OCI-LY7 (cell line): ENCODE measurements at regions not wholly inside any gene's neighbourhood (a gene's known extent, or its start where the extent isn't known, plus 50 kb on each side); places are given as distances from the start of the nearest gene placed in this dataset.
"Not testable (repeated sequence)": the region's sequence is repeated elsewhere in the genome, so short reads cannot be mapped to it uniquely, and the experiment has no call there.

ENCODE experiments used
- BruUV-seq: library from RNA; stranded (reverse); fragments of 400-500 nt; replicated peaks from 2 replicates; lab custom pipeline; 2021; lab: Mats Ljungman, UMichigan
- CTCF ChIA-PET: fragments of 300-600 bp; sonication (Branson Sonifier 250); formaldehyde crosslinking; loops from one replicate; lab custom pipeline; 2022; ENCODE audit warnings: antibody characterized with exemption; ENCODE audit not compliant: unreplicated experiment; lab: Charles Lee
- POLR2A ChIA-PET: fragments of 300-600 bp; sonication (Branson Sonifier 250); formaldehyde crosslinking; loops from one replicate; lab custom pipeline; 2022; ENCODE audit warnings: antibody characterized with exemption; lab: Charles Lee
- DNase-seq: peaks from one replicate; pipeline ENCODE4 v3.0.0-alpha.2; 2015; ENCODE audit warnings: low spot score
- H2AFZ ChIP-seq: fragments of 200-600 bp; sonication (generic), shearing (Covaris generic); 2 replicates; pipeline ENCODE4 v1.6.1; 2014; ENCODE audit warnings: mild to moderate bottlenecking, antibody characterized with exemption, low read length, moderate library complexity
- H3K27ac ChIP-seq: fragments of 200-600 bp; sonication (generic); 2 replicates; pipeline ENCODE4 v1.5.1; 2014; ENCODE audit warnings: mixed run types, low read depth, mild to moderate bottlenecking, moderate library complexity, low read length, inconsistent platforms; ENCODE audit not compliant: poor library complexity, severe bottlenecking
- H3K36me3 ChIP-seq: fragments of 200-600 bp; sonication (generic); 2 replicates; pipeline ENCODE4 v1.6.1; 2014; ENCODE audit warnings: mild to moderate bottlenecking, antibody characterized with exemption, low read length, moderate library complexity, mixed read lengths; ENCODE audit not compliant: insufficient read depth
- H3K4me1 ChIP-seq: fragments of 200-600 bp; sonication (generic); 2 replicates; pipeline ENCODE4 v1.5.1; 2014; ENCODE audit warnings: mild to moderate bottlenecking, low read length; ENCODE audit not compliant: insufficient read depth, poor library complexity, severe bottlenecking
- H3K4me2 ChIP-seq: fragments of 200-600 bp; sonication (generic); 2 replicates; pipeline ENCODE4 v1.6.1; 2014; ENCODE audit warnings: mild to moderate bottlenecking, low read length
- H3K4me3 ChIP-seq: fragments of 200-600 bp; sonication (generic); 2 replicates; pipeline ENCODE4 v1.5.1; 2014; ENCODE audit warnings: mild to moderate bottlenecking, low read depth, low read length; ENCODE audit not compliant: poor library complexity, severe bottlenecking
- H3K79me2 ChIP-seq: fragments of 200-600 bp; sonication (generic); 2 replicates; pipeline ENCODE4 v1.6.1; 2016; ENCODE audit warnings: low read depth, mild to moderate bottlenecking, low read length, moderate library complexity, mixed read lengths; ENCODE audit not compliant: insufficient read depth
- H3K9me2 ChIP-seq: fragments of 200-600 bp; sonication (generic); 2 replicates; pipeline ENCODE4 v1.6.1; 2016; ENCODE audit warnings: mild to moderate bottlenecking, low read length, mixed read lengths; ENCODE audit not compliant: insufficient read depth
- H3K9me3 ChIP-seq: fragments of 200-600 bp; sonication (generic); 2 replicates; pipeline ENCODE4 v1.6.1; 2014; ENCODE audit warnings: mild to moderate bottlenecking, mixed run types, low read length, mixed read lengths
- H4K20me1 ChIP-seq: fragments of 200-600 bp; sonication (generic); 2 replicates; pipeline ENCODE4 v1.6.1; 2014; ENCODE audit warnings: mild to moderate bottlenecking, antibody characterized with exemption, low read length, moderate library complexity, mixed read lengths; ENCODE audit not compliant: insufficient read depth
- CTCF ChIP-seq: fragments of 200-600 bp; sonication (generic); conservative IDR thresholded peaks from 2 replicates; pipeline ENCODE4 v1.5.1; 2014; ENCODE audit warnings: mild to moderate bottlenecking, antibody characterized with exemption, low read length, moderate library complexity, mixed read lengths
- EZH2phosphoT487 ChIP-seq: fragments of 200-600 bp; sonication (generic); IDR thresholded peaks from 2 replicates; pipeline ENCODE4 v1.6.1; 2018; ENCODE audit warnings: low read depth, borderline replicate concordance, mild to moderate bottlenecking, mixed run types, antibody characterized with exemption, low read length, moderate library complexity, mixed read lengths
- intact Hi-C: fragments of 100-400 bp; cut with micrococcal nuclease; formaldehyde crosslinking; loops from one replicate; pipeline ENCODE4 v1.10.0; 2022; ENCODE audit not compliant: unreplicated experiment

GRCh38 chr11:87769661-87770060 is 405.6 kb downstream of the RAB38 start:
- DNase-seq = no peak
- intact Hi-C loops = no loop called here
- no peak overlapping the region for H3K4me2 ChIP-seq
- BruUV-seq = no TSS peak
- H3K79me2 ChIP-seq = no peaks in the 10 kb centered on the region
- H3K4me1 ChIP-seq = no peaks in the 10 kb centered on the region
- no peaks in the 10 kb centered on the region for H4K20me1 ChIP-seq
- no peaks in the 10 kb centered on the region for H3K36me3 ChIP-seq
- H3K9me2 ChIP-seq = no peaks in the 10 kb centered on the region
- no peak overlapping the region for H3K4me3 ChIP-seq
- ChIA-PET CTCF (no interaction called here), POLR2A (no interaction called here)
- TF ChIP-seq CTCF (no peak), EZH2phosphoT487 (no peak)
- H2AFZ ChIP-seq = no peak overlapping the region
- no peaks in the 10 kb centered on the region for H3K9me3 ChIP-seq
- H3K27ac ChIP-seq = no peak overlapping the region

GRCh38 chr11:87767615-87768014 is 407.6 kb downstream of the RAB38 start:
- no peaks in the 10 kb centered on the region for H3K9me3 ChIP-seq
- no peaks in the 10 kb centered on the region for H3K79me2 ChIP-seq
- CTCF ChIA-PET = no interaction called here
- H3K4me1 ChIP-seq = no peaks in the 10 kb centered on the region
- TF ChIP-seq CTCF = no peak
- no peak for TF ChIP-seq EZH2phosphoT487
- H3K4me2 ChIP-seq = no peak overlapping the region
- no peak overlapping the region for H2AFZ ChIP-seq
- no peaks in the 10 kb centered on the region for H3K36me3 ChIP-seq
- no peaks in the 10 kb centered on the region for H3K9me2 ChIP-seq
- H4K20me1 ChIP-seq = no peaks in the 10 kb centered on the region
- BruUV-seq = no TSS peak
- POLR2A ChIA-PET = interaction anchor here (1.0 kb wide), 1 partner anchor 11 kb away, joined by 6 read pairs; no protein-coding TSS in a partner anchor
- DNase-seq = no peak
- no peak overlapping the region for H3K4me3 ChIP-seq
- intact Hi-C loops = no loop called here
- H3K27ac ChIP-seq = no peak overlapping the region

GRCh38 chr11:87764075-87764474 is 411.2 kb downstream of the RAB38 start:
- intact Hi-C loops, H3K79me2 ChIP-seq, H2AFZ ChIP-seq, H3K36me3 ChIP-seq, CTCF ChIA-PET, H3K9me3 ChIP-seq, H4K20me1 ChIP-seq, H3K4me3 ChIP-seq, H3K27ac ChIP-seq, H3K9me2 ChIP-seq, DNase-seq, H3K4me1 ChIP-seq, H3K4me2 ChIP-seq, BruUV-seq: not testable (repeated sequence)
- POLR2A ChIA-PET = interaction anchor here (0.6 to 1.1 kb wide), 2 partner anchors 21 to 356 kb away, joined by 3 to 4 read pairs; no protein-coding TSS in a partner anchor
